ENCODE measurements at regions not wholly inside any gene's neighbourhood (a gene's known extent, or its start where the extent isn't known, plus 50 kb on each side); places are given as distances from the start of the nearest gene placed in this dataset.

DNA sequence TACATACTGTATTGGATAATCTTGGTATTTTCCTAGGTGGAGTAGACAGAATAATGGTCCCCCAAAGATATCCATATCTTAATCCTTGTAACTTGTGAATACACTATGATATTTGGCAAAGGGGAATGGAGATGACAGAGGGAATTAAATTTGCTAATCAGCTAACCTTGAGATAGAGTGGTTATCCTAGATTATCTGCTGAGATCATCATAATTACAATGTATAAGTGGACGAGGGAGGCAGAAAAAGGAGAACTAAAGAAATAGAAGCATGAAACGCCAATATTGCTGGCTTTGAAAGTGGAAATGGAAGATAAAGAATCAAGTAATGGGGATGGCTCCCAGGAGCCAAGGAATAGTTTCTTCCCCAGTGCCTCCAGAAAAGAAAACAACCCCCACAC, 398.7 kb downstream of the NOVA1 start:
- TF ChIP-seq CTCF (IDR thresholded peaks at IDR 0.05), result no peak
- H3K4me2 ChIP-seq (ENCODE audit: low read length), result no peak overlapping the region
- no peak overlapping the region for H3K9ac ChIP-seq
- H3K4me3 ChIP-seq (ENCODE audit: low read depth, low read length), result no peak overlapping the region
- H3K36me3 ChIP-seq (ENCODE audit: control insufficient read depth, insufficient read depth, low read length), result no peaks in the 10 kb centered on the region
- no peak overlapping the region for H2AFZ ChIP-seq
- H3K27ac ChIP-seq, result no peak overlapping the region
- no peaks in the 10 kb centered on the region for H3K4me1 ChIP-seq
- no peaks in the 10 kb centered on the region for H3K79me2 ChIP-seq
- H3K9me3 ChIP-seq (ENCODE audit: control insufficient read depth, low read length), result no peaks in the 10 kb centered on the region
- no peaks in the 10 kb centered on the region for H3K27me3 ChIP-seq (ENCODE audit: control insufficient read depth, insufficient read depth, low read length)

GRCh38 chr14:26194816-26195215, 403.0 kb downstream of the NOVA1 start:
- Histone ChIP-seq H3K27ac (no peak overlapping the region), H2AFZ (no peak overlapping the region), H3K79me2 (no peaks in the 10 kb centered on the region), H3K27me3 (ENCODE audit: control insufficient read depth, insufficient read depth, low read length) (no peaks in the 10 kb centered on the region), H3K4me2 (ENCODE audit: low read length) (no peak overlapping the region), H3K4me1 (no peaks in the 10 kb centered on the region), H3K4me3 (ENCODE audit: low read depth, low read length) (no peak overlapping the region), H3K9ac (no peak overlapping the region), H3K9me3 (ENCODE audit: control insufficient read depth, low read length) (no peaks in the 10 kb centered on the region), H3K36me3 (ENCODE audit: control insufficient read depth, insufficient read depth, low read length) (no peaks in the 10 kb centered on the region)
- TF ChIP-seq CTCF (IDR thresholded peaks at IDR 0.05), result no peak

DNA sequence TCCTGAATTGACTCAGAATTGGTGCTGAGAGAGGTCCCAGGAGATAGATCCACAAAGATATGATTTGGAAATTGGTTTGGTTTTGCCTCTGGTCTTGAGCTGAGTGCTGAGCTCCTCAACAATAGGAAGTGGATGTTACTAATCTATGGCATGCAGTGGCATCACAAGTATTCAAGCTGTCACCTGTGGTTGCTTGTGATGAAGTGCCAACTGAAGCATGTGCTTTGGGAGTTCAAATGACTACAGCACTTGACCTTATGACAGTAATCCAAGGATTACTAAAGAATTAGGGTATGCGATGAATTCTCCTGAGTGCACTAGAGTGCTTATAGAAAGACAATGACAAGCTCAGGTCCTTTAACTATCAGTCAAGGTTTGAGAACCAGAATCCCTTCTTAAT, 406.2 kb downstream of the NOVA1 start:
- Histone ChIP-seq H3K79me2 (no peaks in the 10 kb centered on the region), H3K4me1 (no peaks in the 10 kb centered on the region), H3K36me3 (ENCODE audit: control insufficient read depth, insufficient read depth, low read length) (no peaks in the 10 kb centered on the region), H3K9ac (no peak overlapping the region), H3K27ac (no peak overlapping the region), H2AFZ (no peak overlapping the region), H3K4me3 (ENCODE audit: low read depth, low read length) (no peak overlapping the region), H3K9me3 (ENCODE audit: control insufficient read depth, low read length) (no peaks in the 10 kb centered on the region), H3K4me2 (ENCODE audit: low read length) (no peak overlapping the region), H3K27me3 (ENCODE audit: control insufficient read depth, insufficient read depth, low read length) (no peaks in the 10 kb centered on the region)
- TF ChIP-seq CTCF (IDR thresholded peaks at IDR 0.05), result no peak

- H3K9ac ChIP-seq, result no peak overlapping the region
- no peaks in the 10 kb centered on the region for H3K4me1 ChIP-seq
- H2AFZ ChIP-seq, result no peak overlapping the region
- H3K27me3 ChIP-seq (ENCODE audit: control insufficient read depth, insufficient read depth, low read length), result no peaks in the 10 kb centered on the region
- no peak for TF ChIP-seq CTCF (IDR thresholded peaks at IDR 0.05)
- no peak overlapping the region for H3K4me3 ChIP-seq (ENCODE audit: low read depth, low read length)
- no peak overlapping the region for H3K27ac ChIP-seq
- no peaks in the 10 kb centered on the region for H3K36me3 ChIP-seq (ENCODE audit: control insufficient read depth, insufficient read depth, low read length)
- no peak overlapping the region for H3K4me2 ChIP-seq (ENCODE audit: low read length)
- H3K9me3 ChIP-seq (ENCODE audit: control insufficient read depth, low read length), result no peaks in the 10 kb centered on the region
- no peaks in the 10 kb centered on the region for H3K79me2 ChIP-seq
Measured at GRCh38 chr14:26191123-26191522, 406.7 kb downstream of the NOVA1 start.

DNA sequence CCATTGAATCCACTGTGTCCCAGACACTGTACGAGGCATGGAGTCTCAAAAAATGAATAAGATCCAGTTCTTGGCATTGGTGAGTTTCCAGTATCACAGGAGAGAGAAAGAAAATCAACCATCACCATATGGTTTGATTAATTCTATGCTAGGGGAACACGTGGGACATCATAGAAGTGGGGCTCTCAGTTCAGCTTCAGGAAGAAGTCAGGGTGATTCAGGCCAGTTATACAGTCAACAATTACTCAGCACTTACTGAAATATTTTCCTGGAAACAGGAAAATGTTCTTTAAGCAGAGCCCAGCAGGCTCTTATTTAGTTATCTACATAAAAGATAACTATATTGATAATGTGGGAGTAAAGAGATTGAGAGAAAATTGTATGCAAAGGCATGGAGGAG, 407.2 kb downstream of the NOVA1 start:
- Histone ChIP-seq H3K4me3 (ENCODE audit: low read depth, low read length) (no peak overlapping the region), H3K9me3 (ENCODE audit: control insufficient read depth, low read length) (no peaks in the 10 kb centered on the region), H2AFZ (no peak overlapping the region), H3K4me1 (no peaks in the 10 kb centered on the region), H3K9ac (no peak overlapping the region), H3K27ac (no peak overlapping the region), H3K4me2 (ENCODE audit: low read length) (no peak overlapping the region), H3K79me2 (no peaks in the 10 kb centered on the region), H3K27me3 (ENCODE audit: control insufficient read depth, insufficient read depth, low read length) (no peaks in the 10 kb centered on the region), H3K36me3 (ENCODE audit: control insufficient read depth, insufficient read depth, low read length) (no peaks in the 10 kb centered on the region)
- TF ChIP-seq CTCF (IDR thresholded peaks at IDR 0.05), result no peak
